ENCODE measurements at regions not wholly inside any gene's neighbourhood (a gene's known extent, or its start where the extent isn't known, plus 50 kb on each side); places are given as distances from the start of the nearest gene placed in this dataset.
A peak's percentile ranks its signal among the peaks of the same experiment; 100 is the strongest.
"Not testable (repeated sequence)": the region's sequence is repeated elsewhere in the genome, so short reads cannot be mapped to it uniquely, and the experiment has no call there.

- peak; percentile 50 for DNase-seq (ENCODE audit: low spot score)
Observed at GRCh38 chr5:93359296-93359959, 221.6 kb downstream of the NR2F1-AS1 start.

GRCh38 chr5:93358176-93358575 is 222.8 kb downstream of the NR2F1-AS1 start:
- DNase-seq (ENCODE audit: low spot score) = peak; percentile 41

GRCh38 chr5:93357686-93358085 is 223.3 kb downstream of the NR2F1-AS1 start:
- no peak for DNase-seq (ENCODE audit: low spot score)

- no peak for DNase-seq (ENCODE audit: low spot score)
Observed at GRCh38 chr5:93355691-93356090, 225.3 kb downstream of the NR2F1-AS1 start.

- DNase-seq (ENCODE audit: low spot score) = no peak
Observed at GRCh38 chr5:93352186-93352585, 228.8 kb downstream of the NR2F1-AS1 start.

- DNase-seq (ENCODE audit: low spot score) = peak; percentile 11
Observed at GRCh38 chr5:93349613-93350012, 231.4 kb downstream of the NR2F1-AS1 start.

GRCh38 chr5:93348231-93348630 is 232.8 kb downstream of the NR2F1-AS1 start:
- no peak for DNase-seq (ENCODE audit: low spot score)

GRCh38 chr5:93346850-93347249 is 234.2 kb downstream of the NR2F1-AS1 start:
- DNase-seq (ENCODE audit: low spot score) = not testable (repeated sequence)

GRCh38 chr5:93346301-93346700 is 234.7 kb downstream of the NR2F1-AS1 start:
- no peak for DNase-seq (ENCODE audit: low spot score)

GRCh38 chr5:93343570-93343969 is 237.4 kb downstream of the NR2F1-AS1 start:
- DNase-seq (ENCODE audit: low spot score) = no peak

- no peak for DNase-seq (ENCODE audit: low spot score)
Observed at GRCh38 chr5:93342563-93343061, 238.4 kb downstream of the NR2F1-AS1 start.

- DNase-seq (ENCODE audit: low spot score) = no peak
Observed at GRCh38 chr5:93340881-93341280, 240.1 kb downstream of the NR2F1-AS1 start.

- DNase-seq (ENCODE audit: low spot score) = no peak
Observed at GRCh38 chr5:93337138-93337537, 243.9 kb downstream of the NR2F1-AS1 start.

GRCh38 chr5:93336330-93337110 is 244.5 kb downstream of the NR2F1-AS1 start:
- DNase-seq (ENCODE audit: low spot score) = no peak

GRCh38 chr5:93331863-93332262 is 249.2 kb downstream of the NR2F1-AS1 start:
- DNase-seq (ENCODE audit: low spot score) = peak; percentile 26

GRCh38 chr5:93331241-93331640 is 249.8 kb downstream of the NR2F1-AS1 start:
- DNase-seq (ENCODE audit: low spot score) = no peak

- no peak for DNase-seq (ENCODE audit: low spot score)
Observed at GRCh38 chr5:93330506-93330905, 250.5 kb downstream of the NR2F1-AS1 start.

GRCh38 chr5:93329756-93330155 is 251.3 kb downstream of the NR2F1-AS1 start:
- no peak for DNase-seq (ENCODE audit: low spot score)

GRCh38 chr5:93328833-93329232 is 252.2 kb downstream of the NR2F1-AS1 start:
- no peak for DNase-seq (ENCODE audit: low spot score)

GRCh38 chr5:93327605-93328004 is 253.4 kb downstream of the NR2F1-AS1 start:
- no peak for DNase-seq (ENCODE audit: low spot score)

- no peak for DNase-seq (ENCODE audit: low spot score)
Observed at GRCh38 chr5:93325946-93326345, 255.1 kb downstream of the NR2F1-AS1 start.

GRCh38 chr5:93322974-93323860 is 257.8 kb downstream of the NR2F1-AS1 start:
- DNase-seq (ENCODE audit: low spot score) = no peak

All from umbilical cord (tissue), 1 donor.